ENCODE measurements at regions not wholly inside any gene's neighbourhood (a gene's known extent, or its start where the extent isn't known, plus 50 kb on each side); places are given as distances from the start of the nearest gene placed in this dataset.

DNA sequence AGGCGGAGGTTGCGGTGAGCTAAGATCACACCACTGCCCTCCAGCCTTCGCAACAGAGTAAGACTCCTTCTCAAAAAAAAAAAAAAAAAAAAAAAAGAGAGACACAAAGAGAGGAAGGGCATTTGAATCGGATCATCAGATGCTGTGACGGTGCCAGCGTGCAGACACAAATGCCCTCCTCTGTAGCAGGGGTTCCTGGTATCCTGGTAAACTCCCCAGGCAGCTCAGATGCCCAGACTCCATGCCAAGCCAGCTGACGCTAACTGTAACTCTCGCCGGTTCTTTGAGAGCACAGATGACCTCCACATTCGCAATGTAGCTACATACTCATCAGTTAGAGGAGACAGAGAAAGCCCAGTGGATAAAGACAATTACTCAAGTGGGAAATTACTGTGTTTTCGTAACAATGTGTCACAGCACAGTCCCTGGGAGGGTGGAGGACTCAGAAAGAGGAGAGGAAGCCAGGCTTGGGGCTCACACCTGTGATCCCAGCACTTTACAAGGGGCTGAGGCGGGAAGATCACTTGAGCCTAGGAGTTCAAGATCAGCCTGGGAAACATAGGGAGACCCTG, 153.1 kb downstream of the BRD1 start:
- TF ChIP-seq, protein P1, sequence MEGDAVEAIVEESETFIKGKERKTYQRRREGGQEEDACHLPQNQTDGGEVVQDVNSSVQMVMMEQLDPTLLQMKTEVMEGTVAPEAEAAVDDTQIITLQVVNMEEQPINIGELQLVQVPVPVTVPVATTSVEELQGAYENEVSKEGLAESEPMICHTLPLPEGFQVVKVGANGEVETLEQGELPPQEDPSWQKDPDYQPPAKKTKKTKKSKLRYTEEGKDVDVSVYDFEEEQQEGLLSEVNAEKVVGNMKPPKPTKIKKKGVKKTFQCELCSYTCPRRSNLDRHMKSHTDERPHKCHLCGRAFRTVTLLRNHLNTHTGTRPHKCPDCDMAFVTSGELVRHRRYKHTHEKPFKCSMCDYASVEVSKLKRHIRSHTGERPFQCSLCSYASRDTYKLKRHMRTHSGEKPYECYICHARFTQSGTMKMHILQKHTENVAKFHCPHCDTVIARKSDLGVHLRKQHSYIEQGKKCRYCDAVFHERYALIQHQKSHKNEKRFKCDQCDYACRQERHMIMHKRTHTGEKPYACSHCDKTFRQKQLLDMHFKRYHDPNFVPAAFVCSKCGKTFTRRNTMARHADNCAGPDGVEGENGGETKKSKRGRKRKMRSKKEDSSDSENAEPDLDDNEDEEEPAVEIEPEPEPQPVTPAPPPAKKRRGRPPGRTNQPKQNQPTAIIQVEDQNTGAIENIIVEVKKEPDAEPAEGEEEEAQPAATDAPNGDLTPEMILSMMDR (IDR thresholded peaks at IDR 0.05), result no peak
- TF ChIP-seq POLR2A (IDR thresholded peaks at IDR 0.05), result no peak

Measured in esophagus squamous epithelium (tissue), 4 donors.